Ovary (tissue), 7 donors: ENCODE measurements at regions not wholly inside any gene's neighbourhood (a gene's known extent, or its start where the extent isn't known, plus 50 kb on each side); places are given as distances from the start of the nearest gene placed in this dataset.

Experiments
- DNase-seq, 5 donors: peaks; one replicate each; pipeline ENCODE4 v3.0.0-alpha.2; 2019 to 2020
- H3K27ac ChIP-seq, 2 donors: fragments of 200-600 bp; one replicate each; pipeline versions ENCODE4 v1.5.1 to v1.8.0; 2019 to 2022
- H3K27me3 ChIP-seq: fragments of 200-600 bp; one replicate; pipeline ENCODE4 v1.8.0; 2022
- H3K36me3 ChIP-seq: fragments of 200-600 bp; sonication (generic); one replicate; pipeline ENCODE4 v1.5.1; 2019
- H3K4me1 ChIP-seq: one replicate; pipeline ENCODE4 v1.8.1; 2013; ENCODE audit warnings: mild to moderate bottlenecking, moderate library complexity; ENCODE audit not compliant: insufficient read depth
- H3K4me3 ChIP-seq: fragments of 200-600 bp; sonication (generic); one replicate; pipeline ENCODE4 v1.5.1; 2017
- H3K9me3 ChIP-seq, 2 donors: fragments of 200-600 bp in 1 of 2; sonication (generic) in 1 of 2; one replicate each; pipeline versions ENCODE4 v1.5.1 to v1.8.1; 2013 to 2019; ENCODE audit warnings: mild to moderate bottlenecking in 1 of 2, moderate library complexity in 1 of 2
- CTCF ChIP-seq, 3 donors: fragments of 450-650 bp in 2 of 3; fragments of 200-600 bp in 1 of 3; IDR thresholded peaks; one replicate each; pipeline versions ENCODE4 v1.5.1 to v1.8.0; 2016 to 2022; ENCODE audit warnings: antibody characterized with exemption in 3 of 3, mild to moderate bottlenecking in 1 of 3
- EP300 ChIP-seq: sonication (generic); formaldehyde crosslinking; IDR thresholded peaks from one replicate; pipeline ENCODE4 v1.6.1; 2017; ENCODE audit warnings: antibody characterized with exemption
- POLR2A ChIP-seq: fragments of 450-650 bp; IDR thresholded peaks from one replicate; pipeline ENCODE4 v1.6.1; 2017; ENCODE audit warnings: antibody characterized with exemption, mild to moderate bottlenecking, moderate library complexity
- WGBS, 3 donors: extraction: QIAGEN DNeasy Blood & Tissue Kit in 1 of 3; methylation state at CpG; one replicate each; pipeline versions ENCODE4 v1.1.5 to v1.1.7; 2013 to 2017; 5-methylcytosine and 5-hydroxymethylcytosine counted together
- intact Hi-C, 4 donors: fragments of 100-400 bp; cut with DNase I; formaldehyde crosslinking; loops; one replicate each; pipeline versions ENCODE4 v1.11.0 to v1.15.1; 2022 to 2023
- donor health status: DM: no; HTN: no; CAD: no; lungs with moderate emphysema.
- donor health status: DM: no; HTN: no; CAD: no.
- donor health status: Bipolar disorder and iron deficiency.
- donor health status: DM: no; HTN: no; CAD: no.
- donor health status: DM: yes; HTN: yes; CAD: no.

- H3K36me3 ChIP-seq, result no peaks in the 10 kb centered on the region
- DNase-seq, result peak in 1 of 5 donors; percentile 42
- intact Hi-C loops, result loop anchor here in 1 of 4 donors (10.0 kb wide), 1 partner anchor 53 kb away; no protein-coding TSS in a partner anchor
- H3K9me3 ChIP-seq, result no peaks in the 10 kb centered on the region
- peak overlapping the region; percentile 99 for H3K4me3 ChIP-seq
- H3K27me3 ChIP-seq, result no peaks in the 10 kb centered on the region
- H3K4me1 ChIP-seq, result peaks cover 3% of the 10 kb centered on the region
- 0% methylated on average over 22 to 40 of the region's 40 CpGs for WGBS, 3 donors
- TF ChIP-seq EP300, result no peak
- no peak for TF ChIP-seq CTCF (IDR thresholded peaks at IDR 0.05)
- TF ChIP-seq POLR2A, result no peak
- peak overlapping the region; percentile 91 to 96 for H3K27ac ChIP-seq
Measured at GRCh38 chr3:48088056-48088748, 72.0 kb upstream of the MAP4 start.

GRCh38 chr3:48086705-48087104 lies 70.5 kb upstream of the MAP4 start:
- H3K9me3 ChIP-seq, result no peaks in the 10 kb centered on the region
- H3K27ac ChIP-seq, result peak overlapping the region in 1 of 2 donors; percentile 69
- no peak for DNase-seq
- H3K4me3 ChIP-seq, result no peak overlapping the region
- intact Hi-C loops, result loop anchor here in 1 of 4 donors (10.0 kb wide), 1 partner anchor 52 kb away; no protein-coding TSS in a partner anchor
- no peaks in the 10 kb centered on the region for H3K27me3 ChIP-seq
- H3K36me3 ChIP-seq, result no peaks in the 10 kb centered on the region
- peaks cover 3% of the 10 kb centered on the region for H3K4me1 ChIP-seq
- TF ChIP-seq POLR2A (no peak), CTCF (IDR thresholded peaks at IDR 0.05) (no peak), EP300 (no peak)

DNA sequence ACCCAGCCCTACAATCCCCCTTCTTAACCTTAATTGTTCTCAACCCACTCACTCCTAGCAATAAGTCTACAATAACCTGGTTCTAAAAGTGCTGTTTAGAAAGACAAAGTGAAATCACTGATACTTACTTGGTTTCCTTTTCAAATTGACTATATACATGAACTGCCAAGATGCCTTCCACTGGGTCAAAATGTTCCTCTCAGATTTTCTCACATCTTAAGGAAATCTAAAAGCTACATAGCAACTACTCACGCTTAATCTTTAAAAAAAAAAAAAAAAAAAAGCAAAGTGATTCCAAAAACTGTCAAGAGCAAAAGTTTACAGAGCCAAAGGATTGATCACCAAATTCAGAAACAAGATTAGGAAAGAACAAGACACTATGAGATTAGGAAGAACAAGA lies 68.7 kb upstream of the MAP4 start:
- no peak for TF ChIP-seq EP300
- no peak for TF ChIP-seq CTCF (IDR thresholded peaks at IDR 0.05)
- no peak for TF ChIP-seq POLR2A
- H3K27ac ChIP-seq, result no peak overlapping the region
- peaks cover 3% of the 10 kb centered on the region for H3K4me1 ChIP-seq
- no peak overlapping the region for H3K4me3 ChIP-seq
- H3K9me3 ChIP-seq, result no peaks in the 10 kb centered on the region
- no peaks in the 10 kb centered on the region for H3K27me3 ChIP-seq
- intact Hi-C loops, result loop anchor here in 1 of 4 donors (10.0 kb wide), 1 partner anchor 50 kb away; no protein-coding TSS in a partner anchor
- no peaks in the 10 kb centered on the region for H3K36me3 ChIP-seq
- no peak for DNase-seq
- WGBS, 3 donors, result 36 to 61% (median 59%) methylated on average over 1 of the region's 1 CpG

DNA sequence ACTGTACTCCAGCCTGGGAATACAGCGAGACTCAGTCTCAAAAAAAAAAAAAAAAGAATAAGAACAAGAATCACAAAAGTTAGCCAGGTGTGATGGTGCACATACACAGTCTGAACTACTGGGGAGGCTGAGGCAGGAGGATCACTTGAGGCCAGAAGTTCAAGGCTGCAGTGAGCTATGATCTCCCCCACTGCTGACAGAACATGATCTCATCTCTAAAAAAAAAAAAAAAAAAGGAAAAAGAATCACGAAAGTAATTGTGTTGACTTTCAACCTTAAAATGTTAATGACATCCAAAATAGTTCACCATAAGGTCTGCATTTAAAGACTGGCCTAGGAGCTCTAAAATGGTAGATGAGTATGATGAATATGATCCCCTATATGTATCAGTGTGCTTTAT lies 68.0 kb upstream of the MAP4 start:
- intact Hi-C loops, result loop anchor here in 1 of 4 donors (10.0 kb wide), 1 partner anchor 49 kb away; no protein-coding TSS in a partner anchor
- H3K4me1 ChIP-seq, result peaks cover 3% of the 10 kb centered on the region
- no peak overlapping the region for H3K27ac ChIP-seq
- H3K9me3 ChIP-seq, result no peaks in the 10 kb centered on the region
- 55 to 64% (median 56%) methylated on average over 2 of the region's 2 CpGs for WGBS, 3 donors
- no peak overlapping the region for H3K4me3 ChIP-seq
- no peaks in the 10 kb centered on the region for H3K36me3 ChIP-seq
- no peak for TF ChIP-seq CTCF (IDR thresholded peaks at IDR 0.05)
- TF ChIP-seq POLR2A, result no peak
- TF ChIP-seq EP300, result no peak
- H3K27me3 ChIP-seq, result no peaks in the 10 kb centered on the region
- DNase-seq, result no peak
